Endothelial cell of umbilical vein (primary cell): ENCODE measurements at regions not wholly inside any gene's neighbourhood (a gene's known extent, or its start where the extent isn't known, plus 50 kb on each side); places are given as distances from the start of the nearest gene placed in this dataset.

ENCODE experiments used
- BruUV-seq: library from RNA; stranded (reverse); fragments of 400-500 nt; replicated peaks from 2 replicates; lab custom pipeline; 2021; lab: Mats Ljungman, UMichigan
- CTCF ChIA-PET: fragments of 300-600, 350-600 bp; sonication (Branson Sonifier 250); formaldehyde crosslinking; loops from one replicate; lab custom pipeline; 2021; ENCODE audit warnings: antibody characterized with exemption, inconsistent platforms; lab: Charles Lee
- POLR2A ChIA-PET: fragments of 300-600, 350-600 bp; sonication (Branson Sonifier 250); formaldehyde crosslinking; loops from one replicate; lab custom pipeline; 2021; ENCODE audit warnings: antibody characterized with exemption, inconsistent platforms; lab: Charles Lee
- DNase-seq: peaks from one replicate; pipeline ENCODE4 v3.0.0-alpha.2; 2011; ENCODE audit warnings: low read depth, low spot score
- FAIRE-seq: peaks from 2 replicates; lab custom pipeline; 2011; peaks lifted over from hg19 to GRCh38; lab: Jason Lieb, UNC
- H2AFZ ChIP-seq: 2 replicates; pipeline ENCODE4 v1.6.0; 2012; ENCODE audit warnings: low read depth, low read length, control low read depth, inconsistent platforms
- H3K27ac ChIP-seq: 2 replicates; pipeline ENCODE4 v1.5.1; 2011; ENCODE audit warnings: low read depth, mild to moderate bottlenecking, control low read depth, low read length, moderate library complexity; ENCODE audit not compliant: insufficient read depth
- H3K27me3 ChIP-seq, 2 experiments: 2 replicates each; pipeline versions ENCODE4 v1.6.0 to v1.6.1; 2011; ENCODE audit warnings: low read length in 2 of 2, mixed read lengths in 1 of 2; ENCODE audit not compliant: control insufficient read depth in 2 of 2, insufficient read depth in 2 of 2
- H3K36me3 ChIP-seq, 2 experiments: 2 replicates in 1 of 2; 3 replicates in 1 of 2; pipeline ENCODE4 v1.5.1; 2011; ENCODE audit warnings: low read length in 2 of 2, mild to moderate bottlenecking in 1 of 2, moderate library complexity in 1 of 2; ENCODE audit not compliant: control insufficient read depth in 2 of 2, insufficient read depth in 2 of 2; ENCODE audit errors: extremely low read depth in 1 of 2
- H3K4me1 ChIP-seq: 3 replicates; pipeline ENCODE4 v1.5.1; 2011; ENCODE audit warnings: mild to moderate bottlenecking, low read length; ENCODE audit not compliant: control insufficient read depth, insufficient read depth; ENCODE audit errors: extremely low read depth
- H3K4me2 ChIP-seq: 2 replicates; pipeline ENCODE4 v1.6.1; 2011; ENCODE audit warnings: low read length, control low read depth, mixed read lengths; ENCODE audit not compliant: insufficient read depth
- H3K4me3 ChIP-seq, 3 experiments: fragments of 200-600 bp in 1 of 3; sonication (generic), shearing (Covaris generic) in 1 of 3; replicated peaks in 1 of 3; 2 replicates each; pipeline ENCODE4 v1.5.1; 2011 to 2016; ENCODE audit warnings: control low read depth in 3 of 3, low read length in 3 of 3, mild to moderate bottlenecking in 2 of 3, inconsistent platforms in 1 of 3, low read depth in 1 of 3, moderate library complexity in 1 of 3; ENCODE audit not compliant: insufficient read depth in 1 of 3
- H3K79me2 ChIP-seq: 2 replicates; pipeline ENCODE4 v1.6.0; 2012; ENCODE audit warnings: low read length, inconsistent platforms; ENCODE audit not compliant: control insufficient read depth, insufficient read depth
- H3K9ac ChIP-seq: replicated peaks from 2 replicates; pipeline ENCODE3; 2011; ENCODE audit warnings: low read length, control low read depth; ENCODE audit not compliant: insufficient read depth; ENCODE audit errors: extremely low read depth
- H3K9me1 ChIP-seq: replicated peaks from 3 replicates; pipeline ENCODE4 v1.6.0; 2011; ENCODE audit warnings: mild to moderate bottlenecking, low read length; ENCODE audit not compliant: control insufficient read depth, insufficient read depth; ENCODE audit errors: extremely low read depth
- H3K9me3 ChIP-seq: replicated peaks from 2 replicates; pipeline ENCODE4 v1.5.1; 2012; ENCODE audit warnings: low read length, inconsistent platforms; ENCODE audit not compliant: control insufficient read depth, insufficient read depth
- H4K20me1 ChIP-seq: replicated peaks from 2 replicates; pipeline ENCODE3; 2011; ENCODE audit warnings: mild to moderate bottlenecking, low read length; ENCODE audit not compliant: control insufficient read depth, insufficient read depth; ENCODE audit errors: extremely low read depth
- CTCF ChIP-seq, 2 donors: IDR thresholded peaks; 1 replicate in 1 of 2; 2 replicates in 1 of 2; pipeline ENCODE4 v1.5.1; 2011; ENCODE audit warnings: low read length in 2 of 2, mild to moderate bottlenecking in 2 of 2, moderate library complexity in 2 of 2, control low read depth in 1 of 2, inconsistent platforms in 1 of 2, low read depth in 1 of 2; ENCODE audit not compliant: insufficient read depth in 1 of 2; ENCODE audit errors: extremely low read depth in 1 of 2
- EZH2 ChIP-seq: IDR thresholded peaks from 2 replicates; pipeline ENCODE4 v1.6.1; 2012; ENCODE audit warnings: borderline replicate concordance, low read depth, mild to moderate bottlenecking, moderate library complexity, low read length, inconsistent platforms; ENCODE audit not compliant: severe bottlenecking
- FOS ChIP-seq: IDR thresholded peaks from 2 replicates; pipeline ENCODE4 v1.6.1; 2011; ENCODE audit warnings: mild to moderate bottlenecking, low read length, moderate library complexity, borderline replicate concordance; ENCODE audit not compliant: insufficient read depth
- GATA2 ChIP-seq: IDR thresholded peaks from 2 replicates; pipeline ENCODE4 v1.7.0; 2011; ENCODE audit warnings: low read depth, mild to moderate bottlenecking, moderate library complexity, mixed read lengths, low read length; ENCODE audit not compliant: insufficient read length, insufficient read depth
- JUN ChIP-seq: IDR thresholded peaks from 2 replicates; pipeline ENCODE4 v1.6.1; 2011; ENCODE audit warnings: borderline replicate concordance, low read depth; ENCODE audit not compliant: insufficient read length, insufficient read depth
- MAX ChIP-seq: IDR thresholded peaks from 2 replicates; pipeline ENCODE4 v1.6.1; 2011; ENCODE audit not compliant: insufficient read depth, insufficient read length
- MYC ChIP-seq: IDR thresholded peaks from one replicate; pipeline ENCODE4 v1.6.1; 2011; ENCODE audit warnings: mild to moderate bottlenecking, low read depth, low read length
- POLR2A ChIP-seq: IDR thresholded peaks from 2 replicates; pipeline ENCODE4 v1.6.1; 2012; ENCODE audit warnings: low read depth, mild to moderate bottlenecking, control low read depth, low read length
- POLR2AphosphoS5 ChIP-seq: IDR thresholded peaks from 2 replicates; pipeline ENCODE4 v1.6.1; 2012; ENCODE audit warnings: low read depth, mild to moderate bottlenecking, control low read depth, low read length, moderate library complexity; ENCODE audit not compliant: insufficient read depth
- dilution Hi-C: fragments of 300-500 bp; cut with MboI; formaldehyde crosslinking; loops from one replicate; pipeline ENCODE4 v1.15.0; 2019; ENCODE audit warnings: low sequenced_read_pairs; ENCODE audit not compliant: extremely low pct_ligation_motif_present
- intact Hi-C: fragments of 100-400 bp; cut with micrococcal nuclease; formaldehyde crosslinking; loops from one replicate; pipeline ENCODE4 v1.10.0; 2022

- H3K27me3 ChIP-seq, result peaks cover 0 to under 1% of the 10 kb centered on the region in 2 experiments
- no peak overlapping the region for H3K27ac ChIP-seq
- H2AFZ ChIP-seq, result no peak overlapping the region
- dilution Hi-C loops, result no loop called here
- TF ChIP-seq FOS (no peak), POLR2A (no peak), GATA2 (no peak), CTCF (IDR thresholded peaks at IDR 0.05; ENCODE audit: extremely low read depth in 1 of 2, insufficient read depth in 1 of 2, low read depth in 1 of 2, low read length in 2 of 2) (no peak), POLR2AphosphoS5 (no peak), EZH2 (no peak), MAX (no peak), JUN (no peak), MYC (no peak)
- no peaks in the 10 kb centered on the region for H3K9me1 ChIP-seq
- intact Hi-C loops, result no loop called here
- H3K4me2 ChIP-seq, result no peak overlapping the region
- FAIRE-seq, result no peak
- ChIA-PET POLR2A (no interaction called here), CTCF (interaction anchor here (1.3 kb wide), 1 partner anchor 14 kb away, joined by 4 read pairs; no protein-coding TSS in a partner anchor)
- peaks cover 2% of the 10 kb centered on the region for H3K4me1 ChIP-seq
- no peaks in the 10 kb centered on the region for H3K9me3 ChIP-seq
- H3K4me3 ChIP-seq, result no peak overlapping the region
- H4K20me1 ChIP-seq, result no peaks in the 10 kb centered on the region
- no peak for DNase-seq
- H3K9ac ChIP-seq, result no peak overlapping the region
- H3K36me3 ChIP-seq, result no peaks in the 10 kb centered on the region
- no TSS peak for BruUV-seq
- no peaks in the 10 kb centered on the region for H3K79me2 ChIP-seq
These were observed 194.3 kb downstream of the PTEN start for GRCh38 chr10:88057720-88058119.
